ENCODE measurements at regions not wholly inside any gene's neighbourhood (a gene's known extent, or its start where the extent isn't known, plus 50 kb on each side); places are given as distances from the start of the nearest gene placed in this dataset.

- DNase-seq (ENCODE audit: low read depth), result no peak
Observed at GRCh38 chr5:73291873-73292272, 118.9 kb downstream of the TMEM174 start.

GRCh38 chr5:73290242-73290641, 117.2 kb downstream of the TMEM174 start:
- no peak for DNase-seq (ENCODE audit: low read depth)

GRCh38 chr5:73288803-73289720, 116.1 kb downstream of the TMEM174 start:
- DNase-seq (ENCODE audit: low read depth), result no peak

- no peak for DNase-seq (ENCODE audit: low read depth)
Observed at GRCh38 chr5:73286896-73287295, 113.9 kb downstream of the TMEM174 start.

GRCh38 chr5:73284985-73285384, 112.0 kb downstream of the TMEM174 start:
- no peak for DNase-seq (ENCODE audit: low read depth)

GRCh38 chr5:73284220-73284795, 111.3 kb downstream of the TMEM174 start:
- no peak for DNase-seq (ENCODE audit: low read depth)

GRCh38 chr5:73282923-73283322, 109.9 kb downstream of the TMEM174 start:
- DNase-seq (ENCODE audit: low read depth), result no peak

GRCh38 chr5:73282383-73282782, 109.4 kb downstream of the TMEM174 start:
- no peak for DNase-seq (ENCODE audit: low read depth)

- no peak for DNase-seq (ENCODE audit: low read depth)
Observed at GRCh38 chr5:73280821-73281746, 108.1 kb downstream of the TMEM174 start.

GRCh38 chr5:73280386-73280785, 107.4 kb downstream of the TMEM174 start:
- DNase-seq (ENCODE audit: low read depth), result no peak

GRCh38 chr5:73279805-73280204, 106.8 kb downstream of the TMEM174 start:
- DNase-seq (ENCODE audit: low read depth), result no peak

- DNase-seq (ENCODE audit: low read depth), result no peak
Observed at GRCh38 chr5:73278693-73279092, 105.7 kb downstream of the TMEM174 start.

GRCh38 chr5:73274881-73275663, 102.1 kb downstream of the TMEM174 start:
- DNase-seq (ENCODE audit: low read depth), result no peak

- no peak for DNase-seq (ENCODE audit: low read depth)
Observed at GRCh38 chr5:73274121-73274520, 101.1 kb downstream of the TMEM174 start.

GRCh38 chr5:73273379-73274050, 100.5 kb downstream of the TMEM174 start:
- no peak for DNase-seq (ENCODE audit: low read depth)

GRCh38 chr5:73272351-73272750, 99.4 kb downstream of the TMEM174 start:
- no peak for DNase-seq (ENCODE audit: low read depth)

- DNase-seq (ENCODE audit: low read depth), result no peak
Observed at GRCh38 chr5:73268826-73269225, 95.8 kb downstream of the TMEM174 start.

- no peak for DNase-seq (ENCODE audit: low read depth)
Observed at GRCh38 chr5:73267766-73268435, 94.9 kb downstream of the TMEM174 start.

- DNase-seq (ENCODE audit: low read depth), result no peak
Observed at GRCh38 chr5:73266925-73267765, 94.2 kb downstream of the TMEM174 start.
